IMR-90 (cell line): ENCODE measurements at regions not wholly inside any gene's neighbourhood (a gene's known extent, or its start where the extent isn't known, plus 50 kb on each side); places are given as distances from the start of the nearest gene placed in this dataset.

Source experiments
- ATAC-seq: fragments of 200-7000 bp; cut with Tn5 transposase; 2 replicates; pipeline ENCODE4 v1.9.1; 2020; ENCODE audit warnings: low read depth, mild to moderate bottlenecking, moderate library complexity
- BruUV-seq: library from RNA; stranded (reverse); fragments of 400-500 nt; replicated peaks from 2 replicates; lab custom pipeline; 2021; lab: Mats Ljungman, UMichigan
- CTCF ChIA-PET: fragments of 300-600 bp; formaldehyde crosslinking; extraction: SDS; loops from one replicate; lab custom pipeline; 2021; ENCODE audit warnings: antibody characterized with exemption; lab: Yijun Ruan, JAX
- POLR2A ChIA-PET: fragments of 300-600 bp; sonication (Branson Sonifier 250); formaldehyde crosslinking; loops from one replicate; lab custom pipeline; 2022; ENCODE audit warnings: antibody characterized with exemption; ENCODE audit not compliant: unreplicated experiment; lab: Charles Lee
- DNase-seq: peaks from one replicate; pipeline ENCODE4 v3.0.0; 2013
- H2AFZ ChIP-seq: replicated peaks from 2 replicates; pipeline ENCODE3; 2013; ENCODE audit warnings: low read length, mild to moderate bottlenecking; ENCODE audit not compliant: poor library complexity
- H2AK5ac ChIP-seq: 2 replicates; pipeline ENCODE4 v1.6.1; 2013; ENCODE audit warnings: low read depth, low read length, inconsistent platforms
- H2AK9ac ChIP-seq: replicated peaks from 2 replicates; pipeline ENCODE3; 2013; ENCODE audit warnings: mild to moderate bottlenecking, low read depth, low read length, moderate library complexity; ENCODE audit not compliant: poor library complexity
- H2BK120ac ChIP-seq: 2 replicates; pipeline ENCODE4 v1.6.1; 2013; ENCODE audit warnings: low read depth, low read length, inconsistent platforms
- H2BK15ac ChIP-seq: 3 replicates; pipeline ENCODE4 v1.6.1; 2013; ENCODE audit warnings: low read depth, low read length, inconsistent platforms
- H2BK20ac ChIP-seq: 2 replicates; pipeline ENCODE4 v1.6.1; 2013; ENCODE audit warnings: low read depth, mild to moderate bottlenecking, inconsistent platforms, low read length, moderate library complexity
- H2BK5ac ChIP-seq: 2 replicates; pipeline ENCODE4 v1.6.1; 2013; ENCODE audit warnings: mild to moderate bottlenecking, low read depth, low read length, inconsistent platforms; ENCODE audit not compliant: poor library complexity, severe bottlenecking
- H3K14ac ChIP-seq: replicated peaks from 2 replicates; pipeline ENCODE4 v1.6.1; 2013; ENCODE audit warnings: low read depth, low read length, inconsistent platforms
- H3K18ac ChIP-seq: 2 replicates; pipeline ENCODE4 v1.6.1; 2013; ENCODE audit warnings: low read depth, low read length, control low read depth
- H3K23ac ChIP-seq: 2 replicates; pipeline ENCODE4 v1.6.1; 2013; ENCODE audit warnings: low read depth, low read length, inconsistent platforms
- H3K27ac ChIP-seq: 2 replicates; pipeline ENCODE4 v1.5.1; 2013; ENCODE audit warnings: mild to moderate bottlenecking, control low read depth, low read length; ENCODE audit not compliant: insufficient read depth
- H3K27me3 ChIP-seq: 2 replicates; pipeline ENCODE4 v1.6.1; 2013; ENCODE audit warnings: low read length; ENCODE audit not compliant: control insufficient read depth, insufficient read depth
- H3K36me3 ChIP-seq: 2 replicates; pipeline ENCODE4 v1.6.1; 2013; ENCODE audit warnings: low read length, mixed read lengths; ENCODE audit not compliant: control insufficient read depth, insufficient read depth
- H3K4ac ChIP-seq: 2 replicates; pipeline ENCODE4 v1.6.1; 2013; ENCODE audit warnings: low read depth, low read length, inconsistent platforms
- H3K4me1 ChIP-seq: 2 replicates; pipeline ENCODE4 v1.6.1; 2013; ENCODE audit warnings: low read length, mixed read lengths; ENCODE audit not compliant: control insufficient read depth, insufficient read depth
- H3K4me2 ChIP-seq: 2 replicates; pipeline ENCODE4 v1.6.1; 2013; ENCODE audit warnings: low read depth, mild to moderate bottlenecking, control low read depth, low read length, moderate library complexity
- H3K4me3 ChIP-seq: 2 replicates; pipeline ENCODE4 v1.5.1; 2013; ENCODE audit warnings: low read depth, mild to moderate bottlenecking, control low read depth, low read length, moderate library complexity; ENCODE audit not compliant: insufficient read depth
- H3K56ac ChIP-seq: 2 replicates; pipeline ENCODE4 v1.6.1; 2013; ENCODE audit warnings: low read length, inconsistent platforms; ENCODE audit not compliant: insufficient read depth; ENCODE audit errors: extremely low read depth
- H3K79me1 ChIP-seq, 2 experiments: 2 replicates each; pipeline ENCODE4 v1.6.1; 2013; ENCODE audit warnings: low read length in 2 of 2, inconsistent platforms in 1 of 2, low read depth in 1 of 2
- H3K9ac ChIP-seq: 2 replicates; pipeline ENCODE4 v1.6.1; 2013; ENCODE audit warnings: low read depth, low read length, control low read depth
- H3K9me1 ChIP-seq: 2 replicates; pipeline ENCODE4 v1.6.1; 2013; ENCODE audit warnings: low read length, inconsistent platforms; ENCODE audit not compliant: insufficient read depth
- H3K9me3 ChIP-seq: 2 replicates; pipeline ENCODE4 v1.6.1; 2013; ENCODE audit warnings: low read length; ENCODE audit not compliant: control insufficient read depth, insufficient read depth
- H4K20me1 ChIP-seq: 2 replicates; pipeline ENCODE4 v1.6.1; 2013; ENCODE audit warnings: low read length, inconsistent platforms; ENCODE audit not compliant: insufficient read depth
- H4K5ac ChIP-seq: 2 replicates; pipeline ENCODE4 v1.6.1; 2013; ENCODE audit warnings: mild to moderate bottlenecking, low read depth, low read length, control low read depth
- H4K8ac ChIP-seq, 2 experiments: 2 replicates each; pipeline ENCODE4 v1.6.1; 2013; ENCODE audit warnings: low read depth in 2 of 2, low read length in 2 of 2, control low read depth in 1 of 2, inconsistent platforms in 1 of 2
- H4K91ac ChIP-seq: 2 replicates; pipeline ENCODE4 v1.6.1; 2013; ENCODE audit warnings: low read depth, low read length, inconsistent platforms; ENCODE audit not compliant: insufficient read depth
- BHLHE40 ChIP-seq: fragments of 150-350 bp; IDR thresholded peaks from 2 replicates; pipeline ENCODE4 v1.6.1; 2016; ENCODE audit warnings: mild to moderate bottlenecking, low read depth, low read length
- CEBPB ChIP-seq: IDR thresholded peaks from 2 replicates; pipeline ENCODE4 v1.6.1; 2012; ENCODE audit warnings: low read depth, low read length, improper control_type of control experiment
- CHD1 ChIP-seq: IDR thresholded peaks from 2 replicates; pipeline ENCODE4 v1.6.1; 2012; ENCODE audit warnings: low read depth, low read length, improper control_type of control experiment
- CTCF ChIP-seq: conservative IDR thresholded peaks from 2 replicates; pipeline ENCODE4 v1.5.1; 2012; ENCODE audit warnings: mild to moderate bottlenecking, low read depth, low read length, improper control_type of control experiment
- FOS ChIP-seq: fragments of 150-350 bp; IDR thresholded peaks from 2 replicates; pipeline ENCODE4 v1.6.1; 2016; ENCODE audit warnings: low read depth, low read length
- MAFK ChIP-seq: IDR thresholded peaks from 2 replicates; pipeline ENCODE4 v1.6.1; 2012; ENCODE audit warnings: low read depth, low read length, improper control_type of control experiment
- MXI1 ChIP-seq: IDR thresholded peaks from 2 replicates; pipeline ENCODE4 v1.6.1; 2012; ENCODE audit warnings: low read depth, mild to moderate bottlenecking, low read length, moderate library complexity, borderline replicate concordance
- NFE2L2 ChIP-seq: fragments of 150-350 bp; IDR thresholded peaks from 2 replicates; pipeline ENCODE4 v1.6.1; 2016; ENCODE audit warnings: low read depth, mild to moderate bottlenecking, low read length
- RAD21 ChIP-seq: IDR thresholded peaks from 2 replicates; pipeline ENCODE4 v1.6.1; 2012; ENCODE audit warnings: low read length, improper control_type of control experiment
- RCOR1 ChIP-seq: IDR thresholded peaks from 2 replicates; pipeline ENCODE4 v1.6.1; 2012; ENCODE audit warnings: mild to moderate bottlenecking, low read length, improper control_type of control experiment; ENCODE audit not compliant: insufficient replicate concordance
- RFX5 ChIP-seq: IDR thresholded peaks from 2 replicates; pipeline ENCODE4 v1.8.0; 2012; ENCODE audit warnings: low read depth, mild to moderate bottlenecking, low read length, moderate library complexity
- SMC3 ChIP-seq: fragments of 150-350 bp; IDR thresholded peaks from 2 replicates; pipeline ENCODE4 v1.6.1; 2016; ENCODE audit warnings: low read depth, mild to moderate bottlenecking, antibody characterized with exemption, low read length, moderate library complexity
- WGBS, 2 experiments: methylation state at CpG; one replicate each; pipeline versions ENCODE4 v1.1.5 to v1.1.7; 2013; ENCODE audit warnings: missing lambda C conversion rate in 2 of 2; ENCODE audit not compliant: insufficient read length in 1 of 2; ENCODE audit errors: extremely low coverage in 2 of 2; 5-methylcytosine and 5-hydroxymethylcytosine counted together
- dilution Hi-C: fragments of 300-500 bp; cut with HindIII; formaldehyde crosslinking; loops from one replicate; pipeline ENCODE4 v1.14.3; 2018; ENCODE audit warnings: low sequenced_read_pairs; ENCODE audit not compliant: unreplicated experiment
- in situ Hi-C: fragments of 300-500 bp; cut with MboI; formaldehyde crosslinking; loops from 3 replicates; pipeline ENCODE4 v1.14.3; 2019; ENCODE audit warnings: low sequenced_read_pairs, inconsistent platforms, mixed read lengths
- intact Hi-C: fragments of 100-400 bp; cut with micrococcal nuclease; formaldehyde crosslinking; loops from 2 replicates; pipeline ENCODE4 v1.10.0; 2022
- TF ChIP-seq, protein P1 (sequence below): fragments of 150-350 bp; IDR thresholded peaks from 2 replicates; pipeline ENCODE4 v1.6.1; 2016; ENCODE audit warnings: low read depth, mild to moderate bottlenecking, low read length, moderate library complexity, borderline replicate concordance

- no peaks in the 10 kb centered on the region for H3K4me1 ChIP-seq
- H2AK9ac ChIP-seq: no peak overlapping the region
- no peak overlapping the region for H3K18ac ChIP-seq
- no CpG with 5 or more reads among the region's 2 CpGs for WGBS, 2 experiments
- H4K8ac ChIP-seq: no peak overlapping the region
- H3K79me1 ChIP-seq: no peaks in the 10 kb centered on the region
- no peak overlapping the region for H2AK5ac ChIP-seq
- no peaks in the 10 kb centered on the region for H3K9me3 ChIP-seq
- H3K27ac ChIP-seq: no peak overlapping the region
- H3K4me3 ChIP-seq: no peak overlapping the region
- no peak overlapping the region for H2BK20ac ChIP-seq
- no peak overlapping the region for H4K5ac ChIP-seq
- H3K4me2 ChIP-seq: no peak overlapping the region
- H2BK120ac ChIP-seq: no peak overlapping the region
- in situ Hi-C loops (no loop called here), dilution Hi-C loops (no loop called here), intact Hi-C loops (no loop called here)
- no peak overlapping the region for H3K4ac ChIP-seq
- no peaks in the 10 kb centered on the region for H4K20me1 ChIP-seq
- ChIA-PET CTCF (no interaction called here), POLR2A (no interaction called here)
- TF ChIP-seq FOS (no peak), RCOR1 (no peak), CHD1 (no peak), NFE2L2 (no peak), RFX5 (no peak), MAFK (no peak), BHLHE40 (no peak), SMC3 (no peak), CTCF (no peak), MXI1 (no peak), CEBPB (no peak), RAD21 (no peak)
- TF ChIP-seq, protein P1, sequence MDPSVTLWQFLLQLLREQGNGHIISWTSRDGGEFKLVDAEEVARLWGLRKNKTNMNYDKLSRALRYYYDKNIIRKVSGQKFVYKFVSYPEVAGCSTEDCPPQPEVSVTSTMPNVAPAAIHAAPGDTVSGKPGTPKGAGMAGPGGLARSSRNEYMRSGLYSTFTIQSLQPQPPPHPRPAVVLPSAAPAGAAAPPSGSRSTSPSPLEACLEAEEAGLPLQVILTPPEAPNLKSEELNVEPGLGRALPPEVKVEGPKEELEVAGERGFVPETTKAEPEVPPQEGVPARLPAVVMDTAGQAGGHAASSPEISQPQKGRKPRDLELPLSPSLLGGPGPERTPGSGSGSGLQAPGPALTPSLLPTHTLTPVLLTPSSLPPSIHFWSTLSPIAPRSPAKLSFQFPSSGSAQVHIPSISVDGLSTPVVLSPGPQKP: no peak
- no peak overlapping the region for H3K9ac ChIP-seq
- no peak overlapping the region for H2BK15ac ChIP-seq
- BruUV-seq: no TSS peak
- H2BK5ac ChIP-seq: no peak overlapping the region
- no peak for ATAC-seq
- H3K36me3 ChIP-seq: no peaks in the 10 kb centered on the region
- no peak for DNase-seq
- H3K27me3 ChIP-seq: peaks cover 4% of the 10 kb centered on the region; the same call in 1 of the 2 replicates
- H4K91ac ChIP-seq: no peak overlapping the region
- H3K56ac ChIP-seq: no peak overlapping the region
- no peaks in the 10 kb centered on the region; the same call in 1 of the 2 replicates for H3K9me1 ChIP-seq
- no peak overlapping the region for H3K23ac ChIP-seq
- no peak overlapping the region for H2AFZ ChIP-seq
- no peak overlapping the region for H3K14ac ChIP-seq
These were observed 245.3 kb upstream of the P2RY1 start for GRCh38 chr3:152589644-152590043.
